CD4-positive, alpha-beta T cell (primary cell): ENCODE measurements at regions not wholly inside any gene's neighbourhood (a gene's known extent, or its start where the extent isn't known, plus 50 kb on each side); places are given as distances from the start of the nearest gene placed in this dataset.

Source experiments
- ATAC-seq: fragments of 200-7000 bp; cut with Tn5 transposase; one replicate; pipeline ENCODE4 v1.10.0; 2022; ENCODE audit warnings: mild to moderate bottlenecking; ENCODE audit not compliant: poor library complexity
- CTCF ChIA-PET: fragments of 350-600 bp; sonication (Branson Sonifier 250); formaldehyde crosslinking; loops from one replicate; lab custom pipeline; 2021; ENCODE audit warnings: antibody characterized with exemption, inconsistent platforms; lab: Charles Lee
- POLR2A ChIA-PET: fragments of 350-600 bp; sonication (Branson Sonifier 250); formaldehyde crosslinking; loops from one replicate; lab custom pipeline; 2021; ENCODE audit warnings: antibody characterized with exemption, inconsistent platforms; lab: Charles Lee
- DNase-seq, 14 experiments: peaks; one replicate each; pipeline ENCODE4 v3.0.0-alpha.2; 2013 to 2020; ENCODE audit warnings: mixed read lengths in 2 of 14
- H3K27ac ChIP-seq, 2 donors: one replicate each; pipeline versions ENCODE4 v1.5.1 to v1.7.0; 2013; ENCODE audit warnings: low read length in 2 of 2, low read depth in 1 of 2, mild to moderate bottlenecking in 1 of 2
- H3K27me3 ChIP-seq, 2 experiments: 1 replicate in 1 of 2; 2 replicates in 1 of 2; pipeline versions ENCODE4 v1.6.1 to v1.7.0; 2013; ENCODE audit warnings: low read length in 2 of 2, control low read depth in 1 of 2, mild to moderate bottlenecking in 1 of 2, moderate library complexity in 1 of 2; ENCODE audit not compliant: insufficient read depth in 2 of 2, control insufficient read depth in 1 of 2
- H3K36me3 ChIP-seq: one replicate; pipeline ENCODE4 v1.6.1; 2013; ENCODE audit warnings: low read length, control low read depth; ENCODE audit not compliant: insufficient read depth
- H3K4me1 ChIP-seq: one replicate; pipeline ENCODE4 v1.6.1; 2013; ENCODE audit warnings: low read length, control low read depth; ENCODE audit not compliant: insufficient read depth
- H3K4me3 ChIP-seq: one replicate; pipeline ENCODE4 v1.5.1; 2013; ENCODE audit warnings: mild to moderate bottlenecking, low read length, moderate library complexity
- H3K9me3 ChIP-seq, 2 experiments: 1 replicate in 1 of 2; 2 replicates in 1 of 2; pipeline versions ENCODE4 v1.6.1 to v1.7.0; 2013; ENCODE audit warnings: low read length in 2 of 2, mild to moderate bottlenecking in 2 of 2, control low read depth in 1 of 2, moderate library complexity in 1 of 2; ENCODE audit not compliant: control insufficient read depth in 1 of 2, insufficient read depth in 1 of 2
- H3K27ac Mint-ChIP-seq: one replicate; pipeline ENCODE4 v1.8.0; 2020; ENCODE audit warnings: mixed read lengths
- H3K27me3 Mint-ChIP-seq: one replicate; pipeline ENCODE4 v1.8.0; 2021; ENCODE audit warnings: mixed read lengths
- H3K36me3 Mint-ChIP-seq: one replicate; pipeline ENCODE4 v1.8.0; 2021; ENCODE audit warnings: low read depth, mixed read lengths
- H3K4me1 Mint-ChIP-seq: one replicate; pipeline ENCODE4 v1.8.0; 2021; ENCODE audit warnings: low read depth, mixed read lengths
- H3K4me3 Mint-ChIP-seq: one replicate; pipeline ENCODE4 v1.8.0; 2020; ENCODE audit warnings: mild to moderate bottlenecking, mixed read lengths
- H3K9me3 Mint-ChIP-seq: one replicate; pipeline ENCODE4 v1.8.0; 2020; ENCODE audit warnings: mixed read lengths
- intact Hi-C, 2 experiments: fragments of 100-400 bp; cut with DNase I in 1 of 2; cut with micrococcal nuclease in 1 of 2; formaldehyde crosslinking; loops; one replicate each; pipeline versions ENCODE4 v1.15.1 to v1.9.0; 2023 to 2025; cut with DNase I, micrococcal nuclease
- TF ChIP-seq, protein P1 (sequence below): fragments of 200-600 bp; IDR thresholded peaks from one replicate; pipeline ENCODE4 v1.8.0; 2022; ENCODE audit warnings: antibody characterized with exemption, mild to moderate bottlenecking

DNA sequence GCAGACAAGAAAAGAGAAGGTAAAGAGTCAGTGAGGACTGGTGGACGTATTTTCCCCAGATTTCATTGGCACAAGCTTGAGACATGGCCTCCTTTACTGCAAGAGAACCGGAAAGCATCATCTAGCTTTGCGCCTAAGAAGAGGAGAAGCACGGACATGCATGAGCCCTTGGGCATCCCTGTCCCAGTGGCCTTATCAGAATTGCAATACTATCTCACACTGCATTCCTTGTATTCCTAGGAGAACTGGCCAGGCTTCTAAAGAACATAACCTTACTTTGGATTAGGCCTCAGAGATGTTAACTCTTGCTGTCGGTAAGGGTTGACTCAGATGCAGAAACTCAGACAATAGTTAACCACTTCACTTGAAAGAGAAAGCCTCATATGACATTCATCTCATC, 229.5 kb upstream of the PRICKLE2 start:
- Mint-ChIP-seq H3K4me3 (no peak overlapping the region), H3K4me1 (no peaks in the 10 kb centered on the region), H3K27ac (no peak overlapping the region), H3K36me3 (no peaks in the 10 kb centered on the region), H3K27me3 (peaks cover 15% of the 10 kb centered on the region), H3K9me3 (no peaks in the 10 kb centered on the region)
- no peaks in the 10 kb centered on the region for H3K4me1 ChIP-seq
- H3K27ac ChIP-seq = no peak overlapping the region
- ATAC-seq (no peak), DNase-seq (no peak)
- POLR2A ChIA-PET = no interaction called here
- TF ChIP-seq, protein P1, sequence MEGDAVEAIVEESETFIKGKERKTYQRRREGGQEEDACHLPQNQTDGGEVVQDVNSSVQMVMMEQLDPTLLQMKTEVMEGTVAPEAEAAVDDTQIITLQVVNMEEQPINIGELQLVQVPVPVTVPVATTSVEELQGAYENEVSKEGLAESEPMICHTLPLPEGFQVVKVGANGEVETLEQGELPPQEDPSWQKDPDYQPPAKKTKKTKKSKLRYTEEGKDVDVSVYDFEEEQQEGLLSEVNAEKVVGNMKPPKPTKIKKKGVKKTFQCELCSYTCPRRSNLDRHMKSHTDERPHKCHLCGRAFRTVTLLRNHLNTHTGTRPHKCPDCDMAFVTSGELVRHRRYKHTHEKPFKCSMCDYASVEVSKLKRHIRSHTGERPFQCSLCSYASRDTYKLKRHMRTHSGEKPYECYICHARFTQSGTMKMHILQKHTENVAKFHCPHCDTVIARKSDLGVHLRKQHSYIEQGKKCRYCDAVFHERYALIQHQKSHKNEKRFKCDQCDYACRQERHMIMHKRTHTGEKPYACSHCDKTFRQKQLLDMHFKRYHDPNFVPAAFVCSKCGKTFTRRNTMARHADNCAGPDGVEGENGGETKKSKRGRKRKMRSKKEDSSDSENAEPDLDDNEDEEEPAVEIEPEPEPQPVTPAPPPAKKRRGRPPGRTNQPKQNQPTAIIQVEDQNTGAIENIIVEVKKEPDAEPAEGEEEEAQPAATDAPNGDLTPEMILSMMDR = no peak
- H3K9me3 ChIP-seq = no peaks in the 10 kb centered on the region
- H3K36me3 ChIP-seq = no peaks in the 10 kb centered on the region
- CTCF ChIA-PET = no interaction called here
- intact Hi-C loops = no loop called here
- H3K27me3 ChIP-seq = no peaks in the 10 kb centered on the region
- H3K4me3 ChIP-seq = no peak overlapping the region

DNA sequence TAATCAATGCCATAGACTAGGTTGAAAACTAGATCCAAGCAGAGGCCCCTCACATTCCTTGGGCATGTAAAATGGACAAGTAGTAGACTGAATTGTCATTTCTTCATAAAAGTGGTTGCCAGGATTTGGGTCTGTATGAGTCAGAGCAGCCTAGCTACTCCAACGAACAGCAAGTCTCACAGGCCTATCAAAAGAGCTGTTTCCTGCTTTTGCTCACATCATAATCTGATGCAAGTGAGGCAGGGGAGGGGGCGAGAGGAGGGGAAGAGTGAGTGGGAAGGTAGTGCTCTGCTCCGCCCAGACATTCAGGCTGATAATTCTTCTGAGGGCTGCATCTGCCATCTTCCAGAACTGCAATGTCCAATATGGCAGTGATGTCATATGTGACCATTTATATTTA, 228.9 kb upstream of the PRICKLE2 start:
- TF ChIP-seq, protein P1 = no peak
- POLR2A ChIA-PET = no interaction called here

DNA sequence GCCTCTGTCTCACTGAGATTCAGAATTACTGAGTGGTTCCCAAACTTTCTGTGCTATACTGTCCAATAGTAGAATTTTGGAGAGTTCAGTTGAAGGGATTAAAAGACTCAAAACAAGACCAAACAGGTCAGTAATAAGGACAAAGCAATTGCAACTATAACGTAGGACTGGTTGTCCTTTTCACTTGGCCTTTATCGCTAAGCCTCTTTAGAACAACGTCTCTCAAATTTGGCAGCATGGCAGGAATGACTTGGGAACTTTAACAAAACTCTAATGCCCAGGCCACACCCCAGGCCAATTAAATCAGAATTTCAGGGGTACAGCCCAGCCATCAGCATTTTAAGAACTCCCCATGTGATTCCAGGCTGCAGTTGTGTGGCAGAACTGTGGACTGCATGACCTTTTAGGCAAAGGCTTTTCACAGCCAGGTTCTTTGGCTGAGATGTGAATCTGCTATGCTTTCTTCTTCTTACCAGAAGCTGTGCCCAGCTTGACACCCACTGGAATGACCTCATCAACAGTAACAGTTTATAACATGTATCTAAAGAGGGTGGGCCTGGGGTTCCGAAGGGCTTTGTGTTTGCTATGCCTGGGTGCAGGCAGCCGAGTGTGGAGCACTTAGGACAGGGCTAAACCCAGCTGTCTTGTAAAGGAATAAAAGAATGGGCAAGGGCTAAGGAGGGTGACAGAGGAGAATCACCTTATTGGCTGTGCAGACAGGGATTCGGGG, 226.2 kb upstream of the PRICKLE2 start:
- Histone ChIP-seq H3K4me1 (no peaks in the 10 kb centered on the region), H3K36me3 (no peaks in the 10 kb centered on the region), H3K9me3 (no peaks in the 10 kb centered on the region), H3K27ac (no peak overlapping the region), H3K4me3 (no peak overlapping the region), H3K27me3 (peaks cover 8 to 16% of the 10 kb centered on the region in 2 experiments)
- Mint-ChIP-seq H3K27me3 (peaks cover 42% of the 10 kb centered on the region), H3K36me3 (no peaks in the 10 kb centered on the region), H3K9me3 (no peaks in the 10 kb centered on the region), H3K4me1 (no peaks in the 10 kb centered on the region), H3K27ac (no peak overlapping the region), H3K4me3 (no peak overlapping the region)
- TF ChIP-seq, protein P1 = no peak
- ChIA-PET CTCF (no interaction called here), POLR2A (no interaction called here)
- ATAC-seq (no peak), DNase-seq (no peak)
- intact Hi-C loops = no loop called here

More for the DNA sequence above, 228.9 kb upstream of the PRICKLE2 start:
- DNase-seq = no peak
- no peak for ATAC-seq
- CTCF ChIA-PET = no interaction called here
- Mint-ChIP-seq H3K4me1 (no peaks in the 10 kb centered on the region), H3K27ac (no peak overlapping the region), H3K9me3 (no peaks in the 10 kb centered on the region), H3K27me3 (peaks cover 16% of the 10 kb centered on the region), H3K4me3 (no peak overlapping the region), H3K36me3 (no peaks in the 10 kb centered on the region)
- Histone ChIP-seq H3K9me3 (no peaks in the 10 kb centered on the region), H3K4me3 (no peak overlapping the region), H3K4me1 (no peaks in the 10 kb centered on the region), H3K27me3 (peaks cover 0 to 4% of the 10 kb centered on the region in 2 experiments), H3K27ac (no peak overlapping the region), H3K36me3 (no peaks in the 10 kb centered on the region)
- intact Hi-C loops = no loop called here
